Calu3 (cell line): ENCODE measurements at regions not wholly inside any gene's neighbourhood (a gene's known extent, or its start where the extent isn't known, plus 50 kb on each side); places are given as distances from the start of the nearest gene placed in this dataset.
"Not testable (repeated sequence)": the region's sequence is repeated elsewhere in the genome, so short reads cannot be mapped to it uniquely, and the experiment has no call there.

Experiments used
- BruUV-seq: library from RNA; stranded (reverse); fragments of 400-500 nt; replicated peaks from 2 replicates; lab custom pipeline; 2021; lab: Mats Ljungman, UMichigan
- CTCF ChIA-PET: fragments of 300-600 bp; sonication (Branson Sonifier 250); formaldehyde crosslinking; loops from one replicate; lab custom pipeline; 2022; ENCODE audit warnings: antibody characterized with exemption; lab: Charles Lee
- DNase-seq: peaks from one replicate; pipeline ENCODE4 v3.0.0; 2022
- H3K27ac Mint-ChIP-seq: one replicate; pipeline ENCODE4 v1.8.0; 2022; ENCODE audit warnings: mixed read lengths; ENCODE audit not compliant: unreplicated experiment
- H3K27me3 Mint-ChIP-seq: one replicate; pipeline ENCODE4 v1.8.0; 2022; ENCODE audit warnings: mixed read lengths; ENCODE audit not compliant: unreplicated experiment
- H3K36me3 Mint-ChIP-seq: one replicate; pipeline ENCODE4 v1.8.0; 2022; ENCODE audit warnings: mild to moderate bottlenecking, moderate library complexity, mixed read lengths; ENCODE audit not compliant: insufficient read depth, unreplicated experiment
- H3K4me1 Mint-ChIP-seq: one replicate; pipeline ENCODE4 v1.8.0; 2022; ENCODE audit warnings: mild to moderate bottlenecking, low read depth, mixed read lengths; ENCODE audit not compliant: unreplicated experiment
- H3K4me3 Mint-ChIP-seq: one replicate; pipeline ENCODE4 v1.8.0; 2022; ENCODE audit warnings: mild to moderate bottlenecking, low read depth, moderate library complexity, mixed read lengths; ENCODE audit not compliant: unreplicated experiment
- H3K9me3 Mint-ChIP-seq: one replicate; pipeline ENCODE4 v1.8.0; 2022; ENCODE audit warnings: low read depth, mixed read lengths; ENCODE audit not compliant: unreplicated experiment
- intact Hi-C: fragments of 100-400 bp; cut with micrococcal nuclease; formaldehyde crosslinking; loops from one replicate; pipeline ENCODE4 v1.10.0; 2022; ENCODE audit not compliant: unreplicated experiment
- TF ChIP-seq, protein P1 (sequence below): fragments of 200-600 bp; IDR thresholded peaks from one replicate; pipeline ENCODE4 v1.8.0; 2022; ENCODE audit warnings: antibody characterized with exemption; ENCODE audit not compliant: unreplicated experiment

DNA sequence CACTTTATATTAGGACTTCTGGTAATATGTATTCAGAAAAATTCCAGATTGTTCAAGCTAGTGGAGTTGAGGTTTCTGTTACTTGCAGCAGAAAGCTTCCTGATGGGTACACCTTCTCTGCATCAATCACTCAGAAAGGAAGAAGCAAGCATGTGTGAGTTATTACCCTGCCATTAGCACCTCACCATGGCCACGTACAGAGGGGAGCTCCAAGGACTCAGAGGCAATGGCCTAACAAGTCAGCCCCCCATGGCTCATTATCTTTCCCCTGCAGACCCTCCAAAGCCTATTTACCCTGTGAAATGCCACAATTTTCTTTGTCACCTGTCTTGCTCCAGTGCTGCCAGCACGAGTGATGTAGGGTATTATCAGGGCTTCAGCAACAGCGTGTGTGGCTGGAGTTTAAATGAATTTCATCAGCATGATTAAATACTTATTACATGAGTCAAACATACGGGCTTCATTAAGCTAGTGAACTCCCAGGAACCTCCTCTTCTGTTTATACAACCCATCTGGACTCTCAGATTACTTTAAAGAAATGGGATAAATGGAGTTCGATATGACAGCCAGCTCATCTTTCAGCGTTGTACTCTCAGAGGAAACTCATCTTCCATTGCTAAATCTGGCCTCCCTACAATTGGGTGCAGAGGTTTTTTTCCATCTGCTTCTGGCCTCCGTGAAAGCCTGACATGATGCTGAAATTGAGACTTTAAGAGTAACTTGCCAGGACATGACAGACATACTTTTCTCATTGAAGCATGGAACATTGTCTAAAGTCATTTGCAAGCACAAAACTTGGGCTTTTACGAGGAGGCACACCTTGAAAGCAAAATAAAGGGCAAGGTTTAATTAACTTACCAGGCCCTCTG is 135.9 kb downstream of the TMEM30B start:
- Mint-ChIP-seq H3K36me3 (peaks cover 29% of the 10 kb centered on the region), H3K4me3 (no peak overlapping the region), H3K27me3 (no peaks in the 10 kb centered on the region), H3K4me1 (peaks cover 51% of the 10 kb centered on the region), H3K27ac (peak overlapping the region; percentile 84), H3K9me3 (peaks cover 9% of the 10 kb centered on the region)
- CTCF ChIA-PET, result interaction anchor here (0.5 kb wide), 2 partner anchors 108 to 373 kb away, joined by 4 to 9 read pairs; no protein-coding TSS in a partner anchor
- BruUV-seq, result no TSS peak
- TF ChIP-seq, protein P1, sequence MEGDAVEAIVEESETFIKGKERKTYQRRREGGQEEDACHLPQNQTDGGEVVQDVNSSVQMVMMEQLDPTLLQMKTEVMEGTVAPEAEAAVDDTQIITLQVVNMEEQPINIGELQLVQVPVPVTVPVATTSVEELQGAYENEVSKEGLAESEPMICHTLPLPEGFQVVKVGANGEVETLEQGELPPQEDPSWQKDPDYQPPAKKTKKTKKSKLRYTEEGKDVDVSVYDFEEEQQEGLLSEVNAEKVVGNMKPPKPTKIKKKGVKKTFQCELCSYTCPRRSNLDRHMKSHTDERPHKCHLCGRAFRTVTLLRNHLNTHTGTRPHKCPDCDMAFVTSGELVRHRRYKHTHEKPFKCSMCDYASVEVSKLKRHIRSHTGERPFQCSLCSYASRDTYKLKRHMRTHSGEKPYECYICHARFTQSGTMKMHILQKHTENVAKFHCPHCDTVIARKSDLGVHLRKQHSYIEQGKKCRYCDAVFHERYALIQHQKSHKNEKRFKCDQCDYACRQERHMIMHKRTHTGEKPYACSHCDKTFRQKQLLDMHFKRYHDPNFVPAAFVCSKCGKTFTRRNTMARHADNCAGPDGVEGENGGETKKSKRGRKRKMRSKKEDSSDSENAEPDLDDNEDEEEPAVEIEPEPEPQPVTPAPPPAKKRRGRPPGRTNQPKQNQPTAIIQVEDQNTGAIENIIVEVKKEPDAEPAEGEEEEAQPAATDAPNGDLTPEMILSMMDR, result no peak
- DNase-seq, result no peak
- intact Hi-C loops, result no loop called here

DNA sequence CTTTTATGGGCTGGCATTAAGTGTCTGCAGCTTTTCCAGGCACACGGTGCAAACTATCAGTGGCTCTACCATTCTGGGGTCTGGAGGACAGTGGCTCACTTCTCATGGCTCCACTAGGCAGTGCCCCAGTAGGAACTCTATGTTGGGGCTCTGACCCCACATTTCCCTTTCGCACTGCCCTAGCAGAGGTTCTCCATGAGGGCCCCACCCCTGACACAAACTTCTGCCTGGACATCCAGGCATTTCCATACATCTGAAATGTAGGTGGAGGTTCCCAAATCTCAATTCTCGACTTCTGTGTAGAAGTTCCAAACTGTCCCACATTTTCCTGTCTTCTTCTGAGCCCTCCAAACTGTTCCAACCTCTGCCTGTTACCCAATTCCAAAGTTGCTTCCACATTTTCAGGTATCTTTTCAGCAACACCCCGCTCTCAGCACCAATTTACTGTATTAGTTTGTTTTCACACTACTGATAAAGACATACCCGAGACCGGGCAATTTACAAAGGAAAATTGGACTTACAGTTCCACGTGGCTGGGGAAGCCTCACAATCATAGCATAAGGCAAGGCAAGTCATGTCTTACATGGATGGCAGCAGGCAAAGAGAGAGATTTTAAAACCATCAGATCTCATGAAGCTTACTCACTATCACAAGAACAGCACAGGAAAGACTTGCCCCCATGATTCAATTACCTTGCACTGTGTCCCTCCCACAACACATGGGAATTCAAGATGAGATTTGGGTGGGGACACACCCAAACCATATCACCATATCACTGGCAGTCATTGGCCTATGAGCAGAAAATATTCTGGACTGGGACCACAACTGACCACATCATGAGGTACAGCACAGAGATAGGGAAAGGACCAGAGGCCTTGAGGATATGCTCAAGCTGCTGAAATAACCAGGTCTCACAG is 136.8 kb downstream of the TMEM30B start:
- DNase-seq, BruUV-seq, intact Hi-C loops, H3K27me3 Mint-ChIP-seq, H3K27ac Mint-ChIP-seq, H3K4me3 Mint-ChIP-seq: not testable (repeated sequence)
- Mint-ChIP-seq H3K36me3 (peaks cover 29% of the 10 kb centered on the region), H3K4me1 (peaks cover 49% of the 10 kb centered on the region), H3K9me3 (peaks cover 12% of the 10 kb centered on the region)
- CTCF ChIA-PET, result interaction anchor here (0.5 kb wide), 1 partner anchor 109 kb away, joined by 9 read pairs; no protein-coding TSS in a partner anchor

- TF ChIP-seq, protein P1, result no peak
- Mint-ChIP-seq H3K27ac (no peak overlapping the region), H3K36me3 (peaks cover 14% of the 10 kb centered on the region), H3K27me3 (no peaks in the 10 kb centered on the region), H3K4me3 (no peak overlapping the region), H3K9me3 (peaks cover 19% of the 10 kb centered on the region), H3K4me1 (peaks cover 29% of the 10 kb centered on the region)
- intact Hi-C loops, result no loop called here
- CTCF ChIA-PET, result no interaction called here
- no TSS peak for BruUV-seq
- DNase-seq, result no peak
Measured at GRCh38 chr14:61140872-61141271, 140.3 kb downstream of the TMEM30B start.

GRCh38 chr14:61140271-61140670 is 140.9 kb downstream of the TMEM30B start:
- TF ChIP-seq, protein P1, result no peak
- CTCF ChIA-PET, result no interaction called here
- Mint-ChIP-seq H3K36me3 (peaks cover 10% of the 10 kb centered on the region), H3K27me3 (no peaks in the 10 kb centered on the region), H3K4me1 (peaks cover 24% of the 10 kb centered on the region), H3K27ac (no peak overlapping the region), H3K4me3 (no peak overlapping the region), H3K9me3 (peaks cover 18% of the 10 kb centered on the region)
- intact Hi-C loops, result no loop called here
- no TSS peak for BruUV-seq
- no peak for DNase-seq
